IPS DF 6.9 (cell line): ENCODE measurements at regions not wholly inside any gene's neighbourhood (a gene's known extent, or its start where the extent isn't known, plus 50 kb on each side); places are given as distances from the start of the nearest gene placed in this dataset.

Experiments used
- DNase-seq: peaks from one replicate; pipeline ENCODE4 v3.0.0-alpha.2; 2013; ENCODE audit warnings: low read depth, low spot score
- H3K27ac ChIP-seq: one replicate; pipeline ENCODE4 v1.5.1; 2013; ENCODE audit warnings: low read length, control low read depth
- H3K27me3 ChIP-seq: 2 replicates; pipeline ENCODE4 v1.6.1; 2013; ENCODE audit warnings: mild to moderate bottlenecking, low read length; ENCODE audit not compliant: control insufficient read depth, insufficient read depth
- H3K36me3 ChIP-seq: 2 replicates; pipeline ENCODE4 v1.6.1; 2013; ENCODE audit warnings: low read length; ENCODE audit not compliant: control insufficient read depth, insufficient read depth
- H3K4me1 ChIP-seq: 2 replicates; pipeline ENCODE4 v1.6.1; 2013; ENCODE audit warnings: low read length; ENCODE audit not compliant: control insufficient read depth, insufficient read depth
- H3K4me3 ChIP-seq: 2 replicates; pipeline ENCODE4 v1.5.1; 2013; ENCODE audit warnings: mild to moderate bottlenecking, low read length
- H3K9me3 ChIP-seq: 2 replicates; pipeline ENCODE4 v1.6.1; 2013; ENCODE audit warnings: low read length, inconsistent platforms; ENCODE audit not compliant: control insufficient read depth, insufficient read depth
- WGBS: extraction: QIAGEN DNeasy Blood & Tissue Kit; methylation state at CpG from one replicate; pipeline ENCODE4 v1.1.7; 2013; ENCODE audit warnings: mixed read lengths, missing lambda C conversion rate; ENCODE audit not compliant: insufficient read length, insufficient coverage; 5-methylcytosine and 5-hydroxymethylcytosine counted together

DNA sequence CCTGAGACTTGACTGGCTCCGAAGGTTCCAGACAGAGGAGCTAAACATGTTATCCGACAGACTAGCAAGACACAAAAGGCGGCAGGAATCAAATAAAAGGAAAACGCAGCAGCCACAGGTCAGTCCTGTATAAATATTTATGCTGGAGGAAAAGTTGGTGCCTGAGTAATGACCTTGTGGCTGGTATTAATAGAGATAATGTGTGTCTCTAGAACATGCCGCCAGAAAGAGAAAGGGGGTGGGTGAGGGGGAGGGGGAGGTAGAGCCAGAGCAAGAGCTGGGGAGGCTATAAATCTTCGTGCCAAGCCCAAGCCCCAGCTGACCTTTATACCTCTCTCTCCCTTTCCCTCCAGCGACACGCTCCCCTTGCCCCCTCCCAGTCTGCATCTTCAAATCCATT, 590.4 kb downstream of the MED13L start:
- no peak for DNase-seq
- Histone ChIP-seq H3K36me3 (no peaks in the 10 kb centered on the region), H3K27ac (no peak overlapping the region)

GRCh38 chr12:115683240-115683780, 594.2 kb downstream of the MED13L start:
- DNase-seq, result no peak
- H3K27me3 ChIP-seq, result no peaks in the 10 kb centered on the region
- no peaks in the 10 kb centered on the region for H3K9me3 ChIP-seq
- H3K27ac ChIP-seq, result no peak overlapping the region
- no peaks in the 10 kb centered on the region for H3K36me3 ChIP-seq
- WGBS, result no CpG with 5 or more reads among the region's 5 CpGs
- H3K4me1 ChIP-seq, result no peaks in the 10 kb centered on the region
- no peak overlapping the region for H3K4me3 ChIP-seq

More for the DNA sequence above, 590.4 kb downstream of the MED13L start:
- Histone ChIP-seq H3K4me1 (no peaks in the 10 kb centered on the region), H3K9me3 (no peaks in the 10 kb centered on the region), H3K27me3 (no peaks in the 10 kb centered on the region), H3K4me3 (no peak overlapping the region)
- WGBS, result no CpG with 5 or more reads among the region's 8 CpGs

DNA sequence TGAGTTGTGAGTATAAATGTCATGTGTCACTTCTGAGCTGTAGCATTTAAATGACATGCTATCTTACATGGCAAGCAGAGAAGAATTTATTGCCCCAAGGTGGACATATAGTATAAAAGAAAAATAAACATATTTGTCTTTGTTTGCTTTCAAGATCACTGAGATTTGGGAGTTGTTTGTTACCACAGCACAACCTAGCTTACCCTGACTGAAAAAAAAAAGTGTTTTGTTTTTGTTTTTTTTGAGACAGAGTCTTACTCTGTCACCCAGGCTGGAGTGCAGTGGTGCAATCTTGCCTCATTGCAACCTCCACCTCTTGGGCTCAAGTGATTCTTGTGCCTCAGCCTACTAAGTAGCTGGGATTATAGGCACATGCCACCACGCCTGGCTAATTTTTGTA, 596.5 kb downstream of the MED13L start:
- WGBS, result no CpG with 5 or more reads among the region's 1 CpG
- DNase-seq, result no peak
- H3K4me1 ChIP-seq, result no peaks in the 10 kb centered on the region
- no peaks in the 10 kb centered on the region for H3K36me3 ChIP-seq
- no peak overlapping the region for H3K27ac ChIP-seq
- H3K27me3 ChIP-seq, result no peaks in the 10 kb centered on the region
- H3K4me3 ChIP-seq, result no peak overlapping the region
- no peaks in the 10 kb centered on the region for H3K9me3 ChIP-seq

- H3K27ac ChIP-seq, result no peak overlapping the region
- DNase-seq, result no peak
- WGBS, result no CpG with 5 or more reads among the region's 11 CpGs
- H3K36me3 ChIP-seq, result no peaks in the 10 kb centered on the region
- H3K4me3 ChIP-seq, result no peak overlapping the region
- H3K4me1 ChIP-seq, result no peaks in the 10 kb centered on the region
- no peaks in the 10 kb centered on the region for H3K9me3 ChIP-seq
- no peaks in the 10 kb centered on the region for H3K27me3 ChIP-seq
Observed at GRCh38 chr12:115672506-115673080, 604.9 kb downstream of the MED13L start.

DNA sequence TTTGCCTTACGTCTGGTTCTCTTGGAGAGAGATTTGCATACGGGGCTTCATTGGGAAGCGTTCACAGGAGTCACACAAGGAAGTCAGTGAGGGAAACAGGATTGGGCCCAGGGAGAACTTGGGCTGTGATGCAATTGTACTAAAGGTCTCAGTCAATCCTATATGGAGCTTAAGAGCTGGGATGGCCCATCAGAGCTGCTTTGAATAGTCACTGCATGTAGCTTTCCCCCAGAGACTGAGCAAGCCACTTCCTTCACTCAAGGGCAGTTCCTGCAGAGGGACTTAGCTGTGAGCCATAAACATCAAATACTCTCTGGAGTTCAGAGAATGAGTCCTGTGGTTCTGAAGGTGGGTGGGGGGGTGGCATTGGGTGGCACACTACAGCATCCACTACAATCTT, 605.4 kb downstream of the MED13L start:
- H3K4me3 ChIP-seq, result no peak overlapping the region
- H3K27me3 ChIP-seq, result no peaks in the 10 kb centered on the region
- no peak overlapping the region for H3K27ac ChIP-seq
- WGBS, result no CpG with 5 or more reads among the region's 3 CpGs
- H3K9me3 ChIP-seq, result no peaks in the 10 kb centered on the region
- H3K36me3 ChIP-seq, result no peaks in the 10 kb centered on the region
- H3K4me1 ChIP-seq, result no peaks in the 10 kb centered on the region
- DNase-seq, result no peak

GRCh38 chr12:115670869-115671268, 606.6 kb downstream of the MED13L start:
- DNase-seq, result no peak
- Histone ChIP-seq H3K36me3 (no peaks in the 10 kb centered on the region), H3K4me3 (no peak overlapping the region), H3K9me3 (no peaks in the 10 kb centered on the region), H3K27ac (no peak overlapping the region), H3K27me3 (no peaks in the 10 kb centered on the region), H3K4me1 (no peaks in the 10 kb centered on the region)
- WGBS, result no CpG with 5 or more reads among the region's 5 CpGs

DNA sequence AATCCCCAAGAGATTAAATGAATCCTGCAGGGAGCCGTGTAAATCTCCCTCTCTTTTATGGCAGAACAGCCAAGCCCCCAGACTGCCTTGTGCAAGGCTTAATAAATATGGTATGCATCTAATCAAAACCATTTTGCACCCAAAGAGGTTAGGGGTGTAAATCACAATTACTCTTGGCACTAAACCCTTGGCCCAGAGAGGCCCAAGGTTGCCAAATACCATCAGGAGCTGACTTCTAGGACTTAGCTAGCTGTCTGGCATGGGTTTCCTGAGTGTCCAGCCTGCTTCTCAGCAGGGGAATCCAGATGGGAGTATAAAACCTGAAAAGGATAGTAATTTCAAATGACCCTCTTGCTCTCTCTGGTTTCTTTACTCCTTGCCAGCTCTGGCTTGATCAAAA, 610.4 kb downstream of the MED13L start:
- DNase-seq, result no peak
- Histone ChIP-seq H3K27me3 (no peaks in the 10 kb centered on the region), H3K27ac (no peak overlapping the region), H3K36me3 (no peaks in the 10 kb centered on the region), H3K9me3 (no peaks in the 10 kb centered on the region), H3K4me1 (no peaks in the 10 kb centered on the region), H3K4me3 (no peak overlapping the region)
- no CpG with 5 or more reads among the region's 1 CpG for WGBS

DNA sequence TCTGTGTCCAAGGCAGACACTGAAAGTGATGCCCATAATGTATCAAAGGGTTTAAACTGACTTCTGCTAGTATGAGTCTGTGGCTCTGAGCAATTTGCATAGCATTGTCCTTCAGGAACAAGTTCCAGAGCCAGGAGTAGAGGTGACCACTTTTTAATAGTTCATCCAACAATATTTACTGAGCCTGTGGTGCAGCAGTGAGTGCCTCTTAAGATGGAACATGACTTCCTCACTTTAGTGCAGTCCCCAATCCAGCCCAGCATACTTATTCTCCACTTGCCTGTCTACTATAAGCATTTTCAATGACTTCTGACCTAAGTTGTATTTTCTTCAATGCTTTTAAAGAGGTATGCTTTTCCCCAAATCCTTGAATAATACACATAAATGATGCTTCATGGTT, 611.3 kb downstream of the MED13L start:
- H3K4me1 ChIP-seq, result no peaks in the 10 kb centered on the region
- H3K4me3 ChIP-seq, result no peak overlapping the region
- H3K9me3 ChIP-seq, result no peaks in the 10 kb centered on the region
- H3K27me3 ChIP-seq, result no peaks in the 10 kb centered on the region
- no peak for DNase-seq
- H3K27ac ChIP-seq, result no peak overlapping the region
- H3K36me3 ChIP-seq, result no peaks in the 10 kb centered on the region

GRCh38 chr12:115661112-115661511, 616.4 kb downstream of the MED13L start:
- H3K9me3 ChIP-seq, result no peaks in the 10 kb centered on the region

GRCh38 chr12:115660211-115660805, 617.2 kb downstream of the MED13L start:
- DNase-seq, result no peak
- WGBS, result no CpG with 5 or more reads among the region's 10 CpGs
- no peak overlapping the region for H3K4me3 ChIP-seq

More at GRCh38 chr12:115661112-115661511, 616.4 kb downstream of the MED13L start:
- Histone ChIP-seq H3K4me3 (no peak overlapping the region), H3K27me3 (no peaks in the 10 kb centered on the region), H3K4me1 (no peaks in the 10 kb centered on the region), H3K27ac (no peak overlapping the region), H3K36me3 (no peaks in the 10 kb centered on the region)
- WGBS, result no CpG with 5 or more reads among the region's 2 CpGs
- DNase-seq, result no peak

GRCh38 chr12:115659422-115659821, 618.1 kb downstream of the MED13L start:
- Histone ChIP-seq H3K4me1 (no peaks in the 10 kb centered on the region), H3K4me3 (no peak overlapping the region), H3K36me3 (no peaks in the 10 kb centered on the region), H3K27ac (no peak overlapping the region), H3K27me3 (no peaks in the 10 kb centered on the region), H3K9me3 (no peaks in the 10 kb centered on the region)
- WGBS, result no CpG with 5 or more reads among the region's 4 CpGs
- DNase-seq, result no peak

More at GRCh38 chr12:115660211-115660805, 617.2 kb downstream of the MED13L start:
- Histone ChIP-seq H3K9me3 (no peaks in the 10 kb centered on the region), H3K27me3 (no peaks in the 10 kb centered on the region), H3K27ac (no peak overlapping the region), H3K36me3 (no peaks in the 10 kb centered on the region), H3K4me1 (no peaks in the 10 kb centered on the region)
